ENCODE measurements at regions not wholly inside any gene's neighbourhood (a gene's known extent, or its start where the extent isn't known, plus 50 kb on each side); places are given as distances from the start of the nearest gene placed in this dataset.

DNA sequence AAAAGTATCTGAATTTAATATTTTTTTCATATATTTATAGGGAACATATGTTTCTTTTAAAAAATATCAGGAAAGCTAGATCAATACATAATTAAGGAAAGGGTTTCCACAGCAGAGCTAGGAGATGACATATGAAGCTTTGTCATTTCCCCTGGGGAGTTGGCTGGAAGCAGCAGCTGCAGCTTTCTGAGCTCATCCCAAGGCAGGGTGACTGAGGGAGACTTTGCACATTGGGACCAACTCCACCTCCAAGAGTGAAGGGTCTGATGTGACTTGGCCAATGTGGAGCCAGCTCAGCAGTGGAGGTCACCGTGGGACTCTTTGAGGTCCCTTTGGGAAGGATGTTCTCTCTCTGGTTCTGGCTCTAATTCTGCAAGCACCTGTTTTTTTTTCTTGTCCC lies 315.1 kb downstream of the RDH14 start:
- no peak overlapping the region for H3K27ac Mint-ChIP-seq
- no peaks in the 10 kb centered on the region for H3K36me3 Mint-ChIP-seq (ENCODE audit: low read depth)
- H3K4me3 Mint-ChIP-seq, result no peak overlapping the region
- no peaks in the 10 kb centered on the region for H3K4me1 Mint-ChIP-seq (ENCODE audit: low read depth)
- DNase-seq (ENCODE audit: low spot score), result no peak
- H3K27me3 Mint-ChIP-seq (ENCODE audit: low read depth), result no peaks in the 10 kb centered on the region
- H3K9me3 Mint-ChIP-seq, result no peaks in the 10 kb centered on the region

- DNase-seq (ENCODE audit: low spot score), result no peak
Observed at GRCh38 chr2:18244845-18245244, 315.6 kb downstream of the RDH14 start.

GRCh38 chr2:18243816-18244215 lies 316.6 kb downstream of the RDH14 start:
- no peak overlapping the region for H3K4me3 Mint-ChIP-seq
- no peaks in the 10 kb centered on the region for H3K9me3 Mint-ChIP-seq
- no peak for DNase-seq (ENCODE audit: low spot score)
- no peaks in the 10 kb centered on the region for H3K27me3 Mint-ChIP-seq (ENCODE audit: low read depth)
- no peaks in the 10 kb centered on the region for H3K36me3 Mint-ChIP-seq (ENCODE audit: low read depth)
- H3K4me1 Mint-ChIP-seq (ENCODE audit: low read depth), result no peaks in the 10 kb centered on the region
- no peak overlapping the region for H3K27ac Mint-ChIP-seq

More at GRCh38 chr2:18244845-18245244, 315.6 kb downstream of the RDH14 start:
- Mint-ChIP-seq H3K27me3 (ENCODE audit: low read depth) (no peaks in the 10 kb centered on the region), H3K27ac (no peak overlapping the region), H3K4me1 (ENCODE audit: low read depth) (no peaks in the 10 kb centered on the region), H3K4me3 (no peak overlapping the region), H3K36me3 (ENCODE audit: low read depth) (no peaks in the 10 kb centered on the region), H3K9me3 (no peaks in the 10 kb centered on the region)

GRCh38 chr2:18242716-18243115 lies 317.7 kb downstream of the RDH14 start:
- H3K4me3 Mint-ChIP-seq, result no peak overlapping the region
- H3K36me3 Mint-ChIP-seq (ENCODE audit: low read depth), result no peaks in the 10 kb centered on the region
- H3K27ac Mint-ChIP-seq, result no peak overlapping the region
- DNase-seq (ENCODE audit: low spot score), result no peak
- no peaks in the 10 kb centered on the region for H3K4me1 Mint-ChIP-seq (ENCODE audit: low read depth)
- H3K9me3 Mint-ChIP-seq, result no peaks in the 10 kb centered on the region
- H3K27me3 Mint-ChIP-seq (ENCODE audit: low read depth), result no peaks in the 10 kb centered on the region

DNA sequence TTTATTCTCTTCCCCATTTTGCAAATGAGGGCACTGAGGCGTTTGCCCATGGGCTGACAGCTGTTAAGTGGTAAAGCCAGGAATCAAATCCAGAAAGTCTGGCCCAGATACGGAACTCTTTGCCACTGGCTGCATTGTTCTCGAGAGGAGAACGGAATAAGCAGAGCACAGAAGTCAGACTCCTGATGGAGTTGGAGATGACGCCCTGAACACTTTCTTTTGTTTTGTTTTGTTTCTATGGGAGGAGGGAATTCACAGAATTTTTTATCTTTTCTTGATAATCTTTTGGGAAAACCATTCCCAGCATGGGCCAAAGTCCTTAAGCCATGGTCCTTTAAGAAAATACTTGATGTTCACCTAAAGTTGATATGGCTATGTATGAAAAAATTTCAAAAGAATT lies 322.2 kb downstream of the RDH14 start:
- Mint-ChIP-seq H3K4me3 (no peak overlapping the region), H3K36me3 (ENCODE audit: low read depth) (no peaks in the 10 kb centered on the region), H3K27ac (no peak overlapping the region), H3K4me1 (ENCODE audit: low read depth) (no peaks in the 10 kb centered on the region), H3K27me3 (ENCODE audit: low read depth) (no peaks in the 10 kb centered on the region), H3K9me3 (no peaks in the 10 kb centered on the region)
- no peak for DNase-seq (ENCODE audit: low spot score)

DNA sequence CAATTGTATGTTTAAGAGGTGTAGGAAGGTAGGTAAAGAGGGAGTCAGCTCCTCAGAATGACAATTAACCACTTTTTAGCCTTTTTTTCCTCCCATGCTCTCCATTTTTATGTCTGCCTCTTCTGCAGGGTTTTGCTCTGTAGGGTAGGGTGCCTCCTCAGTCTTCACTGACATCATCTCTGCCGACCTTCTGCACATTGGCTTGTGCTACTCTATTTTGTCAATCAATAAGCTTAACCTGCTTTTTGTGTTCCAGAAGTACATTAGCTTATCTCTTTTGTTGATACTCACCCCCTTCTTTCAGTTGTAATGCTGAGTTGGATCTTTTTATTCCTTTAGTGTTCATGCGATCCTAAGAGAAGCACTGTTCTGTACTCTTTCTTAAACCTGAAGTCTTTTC lies 323.2 kb downstream of the RDH14 start:
- no peak for DNase-seq (ENCODE audit: low spot score)
- H3K4me1 Mint-ChIP-seq (ENCODE audit: low read depth), result no peaks in the 10 kb centered on the region
- no peaks in the 10 kb centered on the region for H3K36me3 Mint-ChIP-seq (ENCODE audit: low read depth)
- H3K27me3 Mint-ChIP-seq (ENCODE audit: low read depth), result no peaks in the 10 kb centered on the region
- no peak overlapping the region for H3K4me3 Mint-ChIP-seq
- H3K9me3 Mint-ChIP-seq, result no peaks in the 10 kb centered on the region
- H3K27ac Mint-ChIP-seq, result no peak overlapping the region

- Mint-ChIP-seq H3K27ac (no peak overlapping the region), H3K9me3 (no peaks in the 10 kb centered on the region), H3K36me3 (ENCODE audit: low read depth) (no peaks in the 10 kb centered on the region), H3K4me3 (no peak overlapping the region), H3K4me1 (ENCODE audit: low read depth) (no peaks in the 10 kb centered on the region), H3K27me3 (ENCODE audit: low read depth) (no peaks in the 10 kb centered on the region)
- no peak for DNase-seq (ENCODE audit: low spot score)
Observed at GRCh38 chr2:18232731-18233438, 327.6 kb downstream of the RDH14 start.

DNA sequence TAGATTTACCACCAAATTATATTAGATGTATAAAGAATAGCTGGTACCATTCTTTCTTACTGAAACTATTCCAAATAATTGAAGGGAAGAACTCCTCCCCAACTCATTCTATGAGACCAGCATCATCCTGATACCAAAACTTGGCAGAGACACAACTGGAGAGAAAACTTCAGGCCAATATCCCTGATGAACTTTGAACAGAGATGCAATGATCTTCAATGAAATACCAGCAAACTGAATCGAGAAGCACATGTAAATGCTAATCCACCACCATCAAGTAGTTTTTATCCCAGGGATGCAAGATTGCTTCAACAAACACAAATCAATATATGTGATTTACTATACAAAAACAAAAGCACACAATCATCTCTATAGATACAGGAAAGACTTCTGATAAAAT lies 329.8 kb downstream of the RDH14 start:
- H3K4me1 Mint-ChIP-seq (ENCODE audit: low read depth), result no peaks in the 10 kb centered on the region

DNA sequence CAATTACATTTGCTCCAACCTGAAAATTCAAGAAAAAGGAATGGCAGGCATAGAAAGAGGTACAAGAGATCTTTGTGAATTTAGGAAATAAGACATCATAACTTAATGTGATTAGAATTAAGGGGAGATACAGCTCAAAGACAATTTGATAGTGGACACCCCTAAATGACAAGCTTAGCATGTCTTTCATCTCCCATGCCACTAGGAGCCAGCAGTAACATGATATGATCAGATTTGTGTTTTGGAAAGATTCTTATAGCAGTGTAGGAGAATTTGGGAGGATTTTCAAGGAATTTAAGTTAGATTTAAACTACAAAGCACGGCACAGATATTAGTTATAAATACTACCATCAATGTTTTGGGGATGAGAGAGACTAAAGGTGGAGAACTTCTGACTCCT lies 340.8 kb downstream of the RDH14 start:
- Mint-ChIP-seq H3K4me1 (ENCODE audit: low read depth) (no peaks in the 10 kb centered on the region), H3K4me3 (no peak overlapping the region), H3K27ac (no peak overlapping the region), H3K27me3 (ENCODE audit: low read depth) (no peaks in the 10 kb centered on the region), H3K9me3 (no peaks in the 10 kb centered on the region), H3K36me3 (ENCODE audit: low read depth) (no peaks in the 10 kb centered on the region)
- no peak for DNase-seq (ENCODE audit: low spot score)

More for the DNA sequence above, 329.8 kb downstream of the RDH14 start:
- DNase-seq (ENCODE audit: low spot score), result no peak
- no peak overlapping the region for H3K27ac Mint-ChIP-seq
- H3K36me3 Mint-ChIP-seq (ENCODE audit: low read depth), result no peaks in the 10 kb centered on the region
- H3K4me3 Mint-ChIP-seq, result no peak overlapping the region
- no peaks in the 10 kb centered on the region for H3K9me3 Mint-ChIP-seq
- no peaks in the 10 kb centered on the region for H3K27me3 Mint-ChIP-seq (ENCODE audit: low read depth)

DNA sequence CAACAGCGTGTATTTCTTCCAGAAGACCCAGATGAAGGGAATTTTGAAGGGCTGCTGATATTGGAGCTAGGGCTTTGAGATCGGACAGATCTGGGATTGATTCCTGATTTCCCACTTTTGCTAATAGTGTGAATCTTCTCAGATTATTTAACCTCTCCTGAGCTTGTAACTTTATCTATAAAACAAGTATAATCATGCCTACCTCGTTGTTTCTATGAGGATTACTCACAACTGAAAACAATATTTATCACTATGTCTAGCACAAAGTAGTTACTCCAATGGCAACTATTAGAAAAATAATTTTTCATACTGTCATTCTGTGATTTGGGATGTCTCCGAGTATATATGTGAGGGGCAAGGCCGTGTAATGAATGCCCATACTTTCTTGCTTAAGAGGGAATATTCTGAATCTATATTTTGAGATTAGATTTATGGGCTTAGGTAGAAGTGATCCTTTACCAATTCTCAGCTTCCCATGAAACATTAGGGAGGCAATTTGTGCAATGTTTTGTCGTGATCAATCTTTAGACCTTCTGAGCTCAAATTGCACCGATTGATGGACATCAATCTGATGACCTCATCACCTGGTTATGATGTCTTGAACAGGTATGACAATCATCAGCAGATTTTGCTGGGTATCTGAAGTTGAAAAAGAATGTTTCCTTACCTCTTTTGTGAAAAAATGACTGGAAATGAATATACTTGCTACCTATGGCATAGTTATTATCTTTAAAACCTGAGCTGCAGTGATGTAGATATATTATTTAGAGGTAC lies 339.9 kb downstream of the KCNS3 start:
- DNase-seq (ENCODE audit: low spot score), result no peak
- no peak overlapping the region for H3K4me3 Mint-ChIP-seq
- H3K27ac Mint-ChIP-seq, result no peak overlapping the region
- H3K9me3 Mint-ChIP-seq, result no peaks in the 10 kb centered on the region
- H3K36me3 Mint-ChIP-seq (ENCODE audit: low read depth), result no peaks in the 10 kb centered on the region
- no peaks in the 10 kb centered on the region for H3K4me1 Mint-ChIP-seq (ENCODE audit: low read depth)
- no peaks in the 10 kb centered on the region for H3K27me3 Mint-ChIP-seq (ENCODE audit: low read depth)

DNA sequence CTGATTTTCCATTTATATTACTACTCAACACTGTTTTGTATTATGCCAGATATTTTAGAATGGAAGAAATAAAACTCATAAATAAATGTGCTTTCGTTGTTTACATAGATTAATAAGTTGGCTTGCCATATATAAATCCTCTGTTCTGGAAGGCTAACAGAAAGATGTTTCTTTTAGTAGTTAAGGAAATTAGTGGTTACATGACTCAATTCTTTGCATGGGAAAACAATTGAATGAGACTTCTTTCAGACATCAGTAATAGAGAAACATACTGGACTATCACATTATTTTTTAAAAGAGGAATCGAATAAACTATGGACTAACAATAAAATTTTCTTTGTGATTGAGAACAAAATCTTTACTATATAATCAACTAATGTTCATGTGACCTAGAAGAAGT lies 336.5 kb downstream of the KCNS3 start:
- H3K36me3 Mint-ChIP-seq (ENCODE audit: low read depth), result no peaks in the 10 kb centered on the region
- H3K4me3 Mint-ChIP-seq, result no peak overlapping the region
- no peaks in the 10 kb centered on the region for H3K9me3 Mint-ChIP-seq
- H3K4me1 Mint-ChIP-seq (ENCODE audit: low read depth), result no peaks in the 10 kb centered on the region
- no peak overlapping the region for H3K27ac Mint-ChIP-seq
- DNase-seq (ENCODE audit: low spot score), result no peak
- H3K27me3 Mint-ChIP-seq (ENCODE audit: low read depth), result no peaks in the 10 kb centered on the region

GRCh38 chr2:18213986-18214385 lies 335.5 kb downstream of the KCNS3 start:
- Mint-ChIP-seq H3K36me3 (ENCODE audit: low read depth) (no peaks in the 10 kb centered on the region), H3K4me3 (no peak overlapping the region), H3K27me3 (ENCODE audit: low read depth) (no peaks in the 10 kb centered on the region), H3K9me3 (no peaks in the 10 kb centered on the region), H3K27ac (no peak overlapping the region), H3K4me1 (ENCODE audit: low read depth) (no peaks in the 10 kb centered on the region)
- no peak for DNase-seq (ENCODE audit: low spot score)

- no peaks in the 10 kb centered on the region for H3K36me3 Mint-ChIP-seq (ENCODE audit: low read depth)
- H3K4me3 Mint-ChIP-seq, result no peak overlapping the region
- no peak for DNase-seq (ENCODE audit: low spot score)
- H3K4me1 Mint-ChIP-seq (ENCODE audit: low read depth), result no peaks in the 10 kb centered on the region
- H3K9me3 Mint-ChIP-seq, result no peaks in the 10 kb centered on the region
- no peak overlapping the region for H3K27ac Mint-ChIP-seq
- no peaks in the 10 kb centered on the region for H3K27me3 Mint-ChIP-seq (ENCODE audit: low read depth)
Observed at GRCh38 chr2:18209934-18210639, 331.6 kb downstream of the KCNS3 start.

DNA sequence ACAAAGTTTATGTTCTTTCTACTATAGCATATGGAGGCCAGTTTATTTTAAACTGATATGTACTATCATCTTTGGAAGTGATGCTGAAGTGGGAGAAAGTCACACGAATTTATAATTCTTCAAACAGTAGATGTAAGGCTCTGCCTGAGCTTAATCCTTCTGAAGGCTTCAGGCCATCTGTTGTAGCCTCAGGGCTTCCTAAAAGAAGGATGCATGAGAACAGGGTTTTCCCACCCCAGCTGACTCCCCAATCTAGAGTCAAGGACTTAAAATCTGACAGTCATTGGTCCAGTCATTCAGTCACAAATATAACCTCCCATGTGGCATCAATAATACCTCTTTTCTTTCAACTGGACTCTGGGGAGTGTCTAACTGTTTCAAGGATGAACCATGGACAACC lies 330.5 kb downstream of the KCNS3 start:
- DNase-seq (ENCODE audit: low spot score), result no peak
- H3K4me3 Mint-ChIP-seq, result no peak overlapping the region
- no peaks in the 10 kb centered on the region for H3K36me3 Mint-ChIP-seq (ENCODE audit: low read depth)
- H3K27me3 Mint-ChIP-seq (ENCODE audit: low read depth), result peaks cover 2% of the 10 kb centered on the region
- no peaks in the 10 kb centered on the region for H3K9me3 Mint-ChIP-seq
- no peak overlapping the region for H3K27ac Mint-ChIP-seq
- no peaks in the 10 kb centered on the region for H3K4me1 Mint-ChIP-seq (ENCODE audit: low read depth)

All from T-helper 2 cell treated with Interferon-gamma antibody and Interleukin-4, amounts not matched to agents 5 μg/mL and 100 μg/mL, for 36 hours (primary cell).